Stimulated activated naive CD8-positive, alpha-beta T cell treated with anti-CD3 and anti-CD28 coated beads, Interleukin-15, Interleukin-2, amounts not matched to agents 100 U/mL and 50 U/mL, for 24 hours (primary cell): ENCODE measurements at regions not wholly inside any gene's neighbourhood (a gene's known extent, or its start where the extent isn't known, plus 50 kb on each side); places are given as distances from the start of the nearest gene placed in this dataset.
"Not testable (repeated sequence)": the region's sequence is repeated elsewhere in the genome, so short reads cannot be mapped to it uniquely, and the experiment has no call there.

Experiments used
- ATAC-seq: fragments of 150-1000 bp; cut with Tn5 transposase; one replicate; pipeline ENCODE4 v1.10.0; 2021
- DNase-seq: peaks from one replicate; pipeline ENCODE4 v3.0.0; 2021

DNA sequence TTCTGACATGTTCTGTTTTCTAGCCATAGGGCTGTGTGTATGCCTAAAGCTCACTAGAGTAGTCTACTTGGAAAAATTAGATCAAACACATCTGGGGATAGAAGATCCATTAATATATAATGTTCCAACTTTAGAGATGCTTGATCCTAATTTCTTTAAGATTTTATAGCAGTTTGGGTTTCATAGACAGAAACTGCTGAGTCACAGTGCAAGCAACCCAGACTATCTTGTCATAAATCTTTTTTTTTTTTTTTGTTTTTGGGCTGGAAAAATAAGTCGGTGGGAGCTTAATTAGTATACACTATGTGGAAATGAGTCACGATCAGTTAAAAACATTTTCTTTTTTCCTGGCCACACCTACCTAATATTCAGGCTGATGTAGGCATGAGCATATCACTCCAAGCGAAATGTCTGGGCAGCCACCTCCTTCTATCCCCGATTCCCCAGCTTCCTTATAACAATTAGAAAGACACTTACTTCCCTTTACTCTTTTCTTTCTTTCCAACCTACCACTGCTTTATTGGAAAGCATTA, 58.2 kb upstream of the CASK start:
- no peak for DNase-seq

DNA sequence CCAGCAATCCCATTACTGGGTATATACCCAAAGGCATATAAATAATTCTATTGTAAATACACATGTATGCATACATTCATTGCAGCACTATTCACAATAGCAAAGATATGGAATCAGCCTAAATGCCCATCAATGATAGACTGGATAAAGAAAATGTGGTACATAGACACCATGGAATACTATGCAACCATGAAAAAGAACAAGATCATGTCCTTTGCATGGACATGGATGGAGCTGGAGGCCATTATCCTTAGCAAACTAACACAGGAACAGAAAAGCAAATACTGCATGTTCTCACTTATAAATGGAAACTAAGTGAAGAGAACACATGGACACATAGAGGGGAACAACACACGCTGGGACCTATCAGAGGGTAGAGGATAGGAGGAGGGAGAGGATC, 51.3 kb upstream of the CASK start:
- DNase-seq, ATAC-seq: not testable (repeated sequence)

More for the DNA sequence above, 58.2 kb upstream of the CASK start:
- no peak for ATAC-seq

DNA sequence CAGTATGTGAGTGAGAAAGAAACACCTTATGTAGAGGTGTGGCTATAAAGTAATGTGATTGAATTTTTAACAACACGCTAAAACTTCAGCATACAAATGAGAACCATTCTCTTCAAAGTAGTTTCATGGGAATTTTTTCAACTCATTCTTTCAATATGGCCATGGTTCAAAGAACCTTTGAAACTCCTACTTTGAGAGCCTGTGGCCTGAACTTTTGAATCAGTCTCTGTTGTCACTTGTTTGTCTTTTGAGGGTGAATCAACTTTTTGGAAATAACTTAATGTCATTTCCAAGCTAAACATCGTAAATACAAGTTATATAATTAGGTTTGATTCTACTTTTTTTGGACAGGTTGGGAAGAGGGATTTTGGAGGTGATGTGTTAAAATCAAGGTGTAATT, 49.9 kb upstream of the CASK start:
- ATAC-seq (no peak), DNase-seq (no peak)
